Uterus (tissue), 3 donors: ENCODE measurements at regions not wholly inside any gene's neighbourhood (a gene's known extent, or its start where the extent isn't known, plus 50 kb on each side); places are given as distances from the start of the nearest gene placed in this dataset.

Experiments
- DNase-seq, 2 donors: peaks; one replicate each; pipeline ENCODE4 v3.0.0-alpha.2; 2019 to 2020
- H3K27ac ChIP-seq, 2 donors: fragments of 200-600 bp; sonication (generic); 1 replicate in 1 of 2; 2 replicates in 1 of 2; pipeline ENCODE4 v1.5.1; 2016 to 2018
- H3K27me3 ChIP-seq, 2 donors: fragments of 200-600 bp; sonication (generic); one replicate each; pipeline ENCODE4 v1.5.1; 2018 to 2019; ENCODE audit warnings: control low read depth in 1 of 2
- H3K36me3 ChIP-seq, 2 donors: fragments of 200-600 bp; sonication (generic); one replicate each; pipeline ENCODE4 v1.5.1; 2019; ENCODE audit warnings: control low read depth in 1 of 2
- H3K4me1 ChIP-seq, 2 donors: fragments of 200-600 bp; sonication (generic); one replicate each; pipeline ENCODE4 v1.5.1; 2018 to 2019; ENCODE audit warnings: control low read depth in 1 of 2
- H3K4me3 ChIP-seq, 2 donors: fragments of 200-600 bp; sonication (generic); 1 replicate in 1 of 2; 2 replicates in 1 of 2; pipeline ENCODE4 v1.5.1; 2018 to 2019; ENCODE audit warnings: mild to moderate bottlenecking in 1 of 2
- H3K9me3 ChIP-seq, 2 donors: fragments of 200-600 bp; sonication (generic); one replicate each; pipeline ENCODE4 v1.5.1; 2019; ENCODE audit warnings: control low read depth in 1 of 2
- CTCF ChIP-seq, 4 experiments: fragments of 200-600 bp in 2 of 4; fragments of 450-650 bp in 2 of 4; sonication (generic) in 2 of 4; IDR thresholded peaks; one replicate each; pipeline ENCODE4 v1.5.1; 2016 to 2019; ENCODE audit warnings: antibody characterized with exemption in 4 of 4, mild to moderate bottlenecking in 2 of 4, moderate library complexity in 1 of 4
- POLR2A ChIP-seq, 2 donors: fragments of 450-650 bp; IDR thresholded peaks; one replicate each; pipeline ENCODE4 v1.6.1; 2016; ENCODE audit warnings: antibody characterized with exemption in 2 of 2, mild to moderate bottlenecking in 1 of 2, moderate library complexity in 1 of 2
- intact Hi-C: fragments of 100-400 bp; cut with DNase I; formaldehyde crosslinking; loops from one replicate; pipeline ENCODE4 v1.15.1; 2023; ENCODE audit warnings: low total_unique reads
- donor health status: DM: yes; HTN: yes; CAD: no.

GRCh38 chr14:42269234-42269633 is 662.6 kb downstream of the LRFN5 start:
- Histone ChIP-seq H3K4me1 (no peaks in the 10 kb centered on the region), H3K4me3 (no peak overlapping the region), H3K36me3 (no peaks in the 10 kb centered on the region), H3K27ac (no peak overlapping the region), H3K27me3 (no peaks in the 10 kb centered on the region), H3K9me3 (no peaks in the 10 kb centered on the region)
- TF ChIP-seq CTCF (IDR thresholded peaks at IDR 0.05) = no peak
- TF ChIP-seq POLR2A (IDR thresholded peaks at IDR 0.05) = no peak
- no peak for DNase-seq
- intact Hi-C loops = no loop called here

DNA sequence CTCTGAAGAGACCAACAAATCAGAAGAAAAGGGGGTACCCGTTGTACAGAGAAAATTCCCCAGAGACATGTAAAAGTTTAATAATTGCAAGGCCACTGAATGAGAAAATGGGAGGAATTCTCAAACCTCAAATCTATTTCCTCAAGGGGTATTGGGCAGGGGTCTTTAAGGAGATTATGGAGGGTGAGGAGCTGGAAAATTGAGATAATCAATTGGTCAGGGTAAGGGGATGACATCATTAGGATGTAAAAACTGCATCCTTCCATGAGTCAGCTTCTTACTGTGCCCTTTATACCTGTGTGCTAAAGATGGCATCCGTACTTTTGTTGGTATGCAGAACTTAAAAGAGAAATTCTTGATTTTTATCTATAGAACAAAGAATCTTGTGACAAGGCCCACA is 641.5 kb downstream of the LRFN5 start:
- TF ChIP-seq CTCF (IDR thresholded peaks at IDR 0.05) = no peak
- intact Hi-C loops = no loop called here
- no peaks in the 10 kb centered on the region for H3K27me3 ChIP-seq
- H3K9me3 ChIP-seq = no peaks in the 10 kb centered on the region
- no peak for DNase-seq
- H3K4me1 ChIP-seq = peaks cover 0 to 3% of the 10 kb centered on the region in 2 donors
- H3K4me3 ChIP-seq = no peak overlapping the region
- H3K27ac ChIP-seq = no peak overlapping the region
- H3K36me3 ChIP-seq = no peaks in the 10 kb centered on the region

GRCh38 chr14:42241101-42241500 is 634.4 kb downstream of the LRFN5 start:
- no peak for TF ChIP-seq CTCF (IDR thresholded peaks at IDR 0.05)
- TF ChIP-seq POLR2A (IDR thresholded peaks at IDR 0.05) = no peak
- no peak for DNase-seq
- intact Hi-C loops = no loop called here
- no peak overlapping the region for H3K4me3 ChIP-seq
- H3K27ac ChIP-seq = no peak overlapping the region
- no peaks in the 10 kb centered on the region for H3K9me3 ChIP-seq
- H3K36me3 ChIP-seq = no peaks in the 10 kb centered on the region
- H3K4me1 ChIP-seq = no peaks in the 10 kb centered on the region
- H3K27me3 ChIP-seq = no peaks in the 10 kb centered on the region

DNA sequence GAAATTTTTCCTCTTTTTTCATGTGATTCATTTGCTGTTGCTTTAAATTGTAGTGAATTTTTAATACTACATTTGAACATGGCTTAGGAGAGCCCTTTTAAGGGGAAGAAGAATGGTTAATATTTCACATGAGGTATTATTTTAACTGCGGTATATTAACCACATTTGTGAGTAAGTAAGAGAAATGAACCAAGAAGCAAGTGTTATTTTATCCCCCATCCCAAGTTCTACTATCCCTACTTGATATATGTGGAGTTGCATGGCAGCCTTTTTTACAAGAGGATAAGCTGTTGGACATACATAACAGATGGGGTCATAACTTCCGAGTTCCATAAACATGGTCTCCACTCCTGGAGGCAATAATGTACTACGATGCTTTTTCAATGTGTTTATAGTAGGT is 623.3 kb downstream of the LRFN5 start:
- Histone ChIP-seq H3K9me3 (no peaks in the 10 kb centered on the region), H3K27ac (no peak overlapping the region), H3K27me3 (no peaks in the 10 kb centered on the region), H3K36me3 (no peaks in the 10 kb centered on the region), H3K4me1 (no peaks in the 10 kb centered on the region), H3K4me3 (no peak overlapping the region)
- no peak for TF ChIP-seq POLR2A (IDR thresholded peaks at IDR 0.05)
- no peak for DNase-seq
- intact Hi-C loops = no loop called here

- Histone ChIP-seq H3K27ac (no peak overlapping the region), H3K4me1 (no peaks in the 10 kb centered on the region), H3K36me3 (no peaks in the 10 kb centered on the region), H3K27me3 (no peaks in the 10 kb centered on the region), H3K4me3 (no peak overlapping the region), H3K9me3 (no peaks in the 10 kb centered on the region)
- DNase-seq = no peak
- TF ChIP-seq POLR2A (IDR thresholded peaks at IDR 0.05) (no peak), CTCF (IDR thresholded peaks at IDR 0.05) (no peak)
- intact Hi-C loops = no loop called here
These were observed 622.6 kb downstream of the LRFN5 start for GRCh38 chr14:42229294-42229693.

DNA sequence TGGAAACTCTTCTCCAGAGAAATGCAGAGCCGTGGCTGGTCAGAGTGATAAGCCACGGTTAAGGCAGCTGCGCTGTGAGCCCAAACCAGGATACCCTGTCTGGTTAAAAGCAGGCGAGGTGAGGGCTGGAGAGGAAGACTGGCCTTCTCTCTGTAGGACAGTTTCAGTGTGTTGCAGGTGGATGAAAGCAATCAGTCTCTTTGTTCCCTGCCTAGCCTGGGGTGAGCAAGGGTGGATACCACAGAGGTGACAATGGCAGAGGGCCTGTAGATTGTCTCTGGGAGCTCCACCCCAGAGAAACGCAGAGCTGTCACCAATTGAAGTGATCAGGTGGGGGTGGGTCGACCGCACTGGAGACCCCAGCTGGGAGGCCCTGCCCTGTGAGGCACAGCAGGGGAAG is 621.9 kb downstream of the LRFN5 start:
- Histone ChIP-seq H3K36me3 (no peaks in the 10 kb centered on the region), H3K4me3 (no peak overlapping the region), H3K27ac (no peak overlapping the region), H3K4me1 (peaks cover 0 to 4% of the 10 kb centered on the region in 2 donors), H3K9me3 (no peaks in the 10 kb centered on the region), H3K27me3 (no peaks in the 10 kb centered on the region)
- intact Hi-C loops = no loop called here
- DNase-seq = no peak
- TF ChIP-seq CTCF (IDR thresholded peaks at IDR 0.05) (no peak), POLR2A (IDR thresholded peaks at IDR 0.05) (no peak)
